ENCODE measurements at regions not wholly inside any gene's neighbourhood (a gene's known extent, or its start where the extent isn't known, plus 50 kb on each side); places are given as distances from the start of the nearest gene placed in this dataset.

DNA sequence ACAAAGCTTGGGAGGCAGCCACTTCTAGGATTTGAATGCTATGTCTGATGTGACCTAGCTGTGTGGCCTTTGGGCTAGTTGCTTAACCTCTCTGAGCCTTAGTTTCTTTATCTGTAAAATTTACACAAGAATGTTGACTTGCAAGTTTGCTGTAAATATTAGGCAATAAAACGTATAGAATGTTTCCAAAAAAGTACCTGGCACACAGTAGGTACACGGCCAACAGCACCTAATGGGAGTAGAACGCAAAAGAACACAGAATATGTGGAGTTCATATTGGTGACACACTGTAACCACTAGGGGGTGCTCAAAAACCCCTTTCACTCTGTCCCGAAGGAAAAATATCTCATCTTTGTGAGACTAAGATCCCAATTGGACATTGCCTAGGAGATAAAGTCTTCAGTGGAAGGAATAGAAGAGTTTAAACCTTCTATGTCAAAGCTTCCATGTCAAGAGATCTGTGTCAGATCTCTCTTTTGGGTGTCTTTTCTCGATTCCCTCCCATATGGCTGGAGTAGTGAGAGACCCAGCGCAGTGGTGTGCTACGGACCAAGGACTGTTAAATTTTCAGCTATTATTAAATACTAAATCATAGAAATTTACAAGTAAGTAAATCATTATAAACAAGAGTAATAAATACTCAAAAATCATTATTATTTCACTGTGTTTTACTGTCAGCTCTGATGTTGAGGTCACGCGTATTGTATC, 145.4 kb upstream of the RAD23B start:
- no peak overlapping the region for H3K4me3 ChIP-seq
- no peaks in the 10 kb centered on the region for H3K9me3 ChIP-seq
- H3K36me3 ChIP-seq, result no peaks in the 10 kb centered on the region
- no peak for TF ChIP-seq POLR2AphosphoS5 (IDR thresholded peaks at IDR 0.05)
- TF ChIP-seq, protein P1, sequence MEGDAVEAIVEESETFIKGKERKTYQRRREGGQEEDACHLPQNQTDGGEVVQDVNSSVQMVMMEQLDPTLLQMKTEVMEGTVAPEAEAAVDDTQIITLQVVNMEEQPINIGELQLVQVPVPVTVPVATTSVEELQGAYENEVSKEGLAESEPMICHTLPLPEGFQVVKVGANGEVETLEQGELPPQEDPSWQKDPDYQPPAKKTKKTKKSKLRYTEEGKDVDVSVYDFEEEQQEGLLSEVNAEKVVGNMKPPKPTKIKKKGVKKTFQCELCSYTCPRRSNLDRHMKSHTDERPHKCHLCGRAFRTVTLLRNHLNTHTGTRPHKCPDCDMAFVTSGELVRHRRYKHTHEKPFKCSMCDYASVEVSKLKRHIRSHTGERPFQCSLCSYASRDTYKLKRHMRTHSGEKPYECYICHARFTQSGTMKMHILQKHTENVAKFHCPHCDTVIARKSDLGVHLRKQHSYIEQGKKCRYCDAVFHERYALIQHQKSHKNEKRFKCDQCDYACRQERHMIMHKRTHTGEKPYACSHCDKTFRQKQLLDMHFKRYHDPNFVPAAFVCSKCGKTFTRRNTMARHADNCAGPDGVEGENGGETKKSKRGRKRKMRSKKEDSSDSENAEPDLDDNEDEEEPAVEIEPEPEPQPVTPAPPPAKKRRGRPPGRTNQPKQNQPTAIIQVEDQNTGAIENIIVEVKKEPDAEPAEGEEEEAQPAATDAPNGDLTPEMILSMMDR (IDR thresholded peaks at IDR 0.05), result peak; percentile 51 to 67 (median 59)
- 73% methylated on average over 9 of the region's 9 CpGs for WGBS
- H3K4me1 ChIP-seq, result peaks cover 5 to 7% (median 6%) of the 10 kb centered on the region in 4 donors
- no peak overlapping the region for H3K27ac ChIP-seq (replicated peaks in 1 of 4)
- H3K27me3 ChIP-seq, result peaks cover 0 to 4% (median 0%) of the 10 kb centered on the region in 4 donors
- intact Hi-C loops (cut with DNase I), result no loop called here
- no peak for DNase-seq (ENCODE audit: extremely low spot score)

DNA sequence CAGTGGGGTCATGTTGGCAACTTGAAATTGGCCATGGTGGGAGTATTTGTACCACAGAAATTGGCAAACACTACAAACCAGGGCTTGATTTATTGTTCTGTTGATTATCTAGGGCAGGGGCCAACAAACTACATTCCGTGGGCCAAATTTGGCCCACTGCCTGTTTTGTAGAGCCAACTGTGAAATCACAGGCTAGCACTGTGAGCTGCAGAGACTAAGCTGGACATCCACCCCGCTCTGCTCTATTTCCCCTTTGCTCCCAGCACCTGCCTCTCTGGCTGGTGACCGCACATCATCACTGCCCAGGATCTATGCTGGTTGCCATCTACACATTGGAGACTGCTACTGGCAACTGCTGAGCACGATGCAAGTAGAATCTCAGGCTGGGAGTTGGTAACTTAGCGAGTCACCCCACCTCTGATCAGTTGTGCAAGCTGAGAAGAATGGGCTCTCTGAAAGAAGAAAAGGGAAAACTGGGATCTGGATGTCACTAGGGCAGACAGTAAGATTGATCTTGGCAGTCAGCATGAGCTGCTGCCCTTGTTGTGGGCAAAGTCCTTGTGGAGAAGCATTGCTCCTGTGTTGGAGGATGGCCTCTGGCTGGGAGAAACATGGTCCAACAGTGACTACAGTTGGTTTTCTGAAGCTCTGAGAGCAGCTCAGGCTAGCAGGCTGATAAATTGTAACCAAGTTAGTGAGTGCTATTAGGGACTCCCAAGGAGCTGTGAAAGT, 144.7 kb upstream of the RAD23B start:
- no peak overlapping the region for H3K27ac ChIP-seq (replicated peaks in 1 of 4)
- H3K4me1 ChIP-seq, result peaks cover 10 to 14% (median 12%) of the 10 kb centered on the region in 4 donors
- H3K4me3 ChIP-seq, result no peak overlapping the region
- no peaks in the 10 kb centered on the region for H3K36me3 ChIP-seq
- intact Hi-C loops (cut with DNase I), result no loop called here
- DNase-seq (ENCODE audit: extremely low spot score), result no peak
- H3K9me3 ChIP-seq, result no peaks in the 10 kb centered on the region
- H3K27me3 ChIP-seq, result no peaks in the 10 kb centered on the region
- no peak for TF ChIP-seq POLR2AphosphoS5 (IDR thresholded peaks at IDR 0.05)
- no peak for TF ChIP-seq POLR2A (IDR thresholded peaks at IDR 0.05; ENCODE audit: low read depth)
- no peak for TF ChIP-seq EP300 (IDR thresholded peaks at IDR 0.05)
- TF ChIP-seq, protein P1 (IDR thresholded peaks at IDR 0.05), result no peak
- 70% methylated on average over 5 of the region's 5 CpGs for WGBS

DNA sequence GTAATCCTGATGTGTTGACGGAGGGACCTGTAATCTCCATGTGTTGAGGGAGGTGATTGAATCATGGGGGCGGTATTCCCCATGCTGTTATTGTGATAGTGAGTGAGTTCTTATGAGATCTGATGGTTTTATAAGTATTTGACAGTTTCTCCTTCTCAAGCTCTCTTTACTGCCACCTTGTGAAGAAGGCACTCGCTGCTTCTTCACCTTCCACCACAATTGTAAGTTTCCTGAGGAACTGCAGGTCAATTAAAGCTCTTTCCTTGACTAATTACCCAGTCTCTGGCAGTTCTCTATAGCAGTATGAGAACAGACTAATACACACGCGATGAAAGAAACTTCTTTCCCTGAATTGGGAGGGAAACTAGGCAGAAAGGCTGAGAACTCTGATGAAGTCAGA, 141.1 kb upstream of the RAD23B start:
- H3K4me1 ChIP-seq, result peaks cover 10 to 16% (median 14%) of the 10 kb centered on the region in 4 donors
- H3K27ac ChIP-seq (replicated peaks in 1 of 4), result no peak overlapping the region
- H3K36me3 ChIP-seq, result no peaks in the 10 kb centered on the region
- no peaks in the 10 kb centered on the region for H3K9me3 ChIP-seq
- 91% methylated on average over 5 of the region's 5 CpGs for WGBS
- H3K27me3 ChIP-seq, result no peaks in the 10 kb centered on the region
- no peak for DNase-seq (ENCODE audit: extremely low spot score)
- intact Hi-C loops (cut with DNase I), result loop anchor here (10.0 kb wide), 1 partner anchor 277 kb away; the partner anchor contains the start of gene ZNF462
- H3K4me3 ChIP-seq, result no peak overlapping the region
- no peak for TF ChIP-seq EP300 (IDR thresholded peaks at IDR 0.05)
- TF ChIP-seq, protein P1 (IDR thresholded peaks at IDR 0.05), result no peak
- no peak for TF ChIP-seq POLR2A (IDR thresholded peaks at IDR 0.05; ENCODE audit: low read depth)
- no peak for TF ChIP-seq POLR2AphosphoS5 (IDR thresholded peaks at IDR 0.05)

DNA sequence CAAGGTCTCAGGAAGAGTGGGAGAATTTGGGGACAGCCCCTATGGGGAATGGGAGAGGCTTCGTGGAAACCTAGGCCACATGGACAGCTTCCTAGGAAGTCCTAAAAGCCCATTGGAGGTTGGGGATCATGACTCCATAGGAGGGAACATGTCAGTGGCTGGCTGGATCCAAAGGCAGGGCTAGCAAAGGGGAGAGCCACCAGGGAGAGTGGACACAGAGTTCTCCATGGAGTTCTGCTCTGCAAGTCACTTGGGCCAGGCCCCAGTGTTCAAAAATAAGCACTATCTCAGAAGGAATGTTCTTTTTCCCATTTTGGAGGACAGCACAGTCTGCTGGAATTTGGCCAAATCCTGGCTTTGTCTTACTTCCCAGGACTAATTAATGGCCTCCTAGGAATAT, 140.6 kb upstream of the RAD23B start:
- no peaks in the 10 kb centered on the region for H3K27me3 ChIP-seq
- no peaks in the 10 kb centered on the region for H3K36me3 ChIP-seq
- TF ChIP-seq, protein P1 (IDR thresholded peaks at IDR 0.05), result no peak
- TF ChIP-seq POLR2AphosphoS5 (IDR thresholded peaks at IDR 0.05) (no peak), POLR2A (IDR thresholded peaks at IDR 0.05; ENCODE audit: low read depth) (no peak), EP300 (IDR thresholded peaks at IDR 0.05) (no peak)
- 79% methylated on average over 1 of the region's 1 CpG for WGBS
- peaks cover 10 to 17% (median 14%) of the 10 kb centered on the region in 4 donors for H3K4me1 ChIP-seq
- peak overlapping the region in 1 of 4 donors; percentile 12 for H3K27ac ChIP-seq (replicated peaks in 1 of 4)
- H3K9me3 ChIP-seq, result no peaks in the 10 kb centered on the region
- no peak for DNase-seq (ENCODE audit: extremely low spot score)
- intact Hi-C loops (cut with DNase I), result loop anchor here (10.0 kb wide), 1 partner anchor 278 kb away; the partner anchor contains the start of gene ZNF462
- H3K4me3 ChIP-seq, result no peak overlapping the region

Data from esophagus muscularis mucosa (tissue), 4 donors.